H1 (cell line): ENCODE measurements at regions not wholly inside any gene's neighbourhood (a gene's known extent, or its start where the extent isn't known, plus 50 kb on each side); places are given as distances from the start of the nearest gene placed in this dataset.

Experiments used
- RBBP5 ChIP-seq: IDR thresholded peaks from 2 replicates; pipeline ENCODE4 v1.7.1; 2012; ENCODE audit warnings: low read depth, mild to moderate bottlenecking, inconsistent platforms, low read length, moderate library complexity, borderline replicate concordance
- TCF12 ChIP-seq: IDR thresholded peaks from 2 replicates; pipeline ENCODE4 v1.6.1; 2011; ENCODE audit warnings: low read depth, mild to moderate bottlenecking, low read length
- TF ChIP-seq, protein P1 (sequence below), 3 experiments: IDR thresholded peaks; 1 replicate in 2 of 3; 2 replicates in 1 of 3; pipeline versions ENCODE4 v1.5.1 to v1.6.1; 2011; ENCODE audit warnings: low read length in 3 of 3, mild to moderate bottlenecking in 3 of 3, inconsistent platforms in 2 of 3, low read depth in 1 of 3, moderate library complexity in 1 of 3; ENCODE audit not compliant: insufficient read depth in 1 of 3; ENCODE audit errors: control extremely low read depth in 1 of 3

DNA sequence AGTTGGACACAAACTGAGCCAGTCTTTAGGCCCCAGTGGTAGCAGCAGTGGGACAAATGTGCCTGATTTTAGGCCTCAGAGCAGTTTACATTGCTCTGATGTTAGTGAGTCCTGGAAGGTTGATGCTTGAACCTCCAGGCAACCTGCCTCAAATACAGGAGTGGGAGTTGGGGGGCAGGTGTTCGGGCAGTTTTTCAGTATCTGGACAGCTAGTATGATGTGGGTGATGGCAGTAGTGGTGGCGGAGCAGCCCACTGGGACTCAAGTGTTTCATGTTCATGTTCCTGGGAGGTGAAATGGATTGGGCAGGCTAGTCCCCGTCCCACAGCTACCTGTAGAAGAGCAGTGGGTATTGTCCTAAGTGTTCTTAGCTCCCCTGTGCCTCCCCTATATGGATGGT is 857.8 kb downstream of the JRKL start (continued):
- TF ChIP-seq, protein P1, sequence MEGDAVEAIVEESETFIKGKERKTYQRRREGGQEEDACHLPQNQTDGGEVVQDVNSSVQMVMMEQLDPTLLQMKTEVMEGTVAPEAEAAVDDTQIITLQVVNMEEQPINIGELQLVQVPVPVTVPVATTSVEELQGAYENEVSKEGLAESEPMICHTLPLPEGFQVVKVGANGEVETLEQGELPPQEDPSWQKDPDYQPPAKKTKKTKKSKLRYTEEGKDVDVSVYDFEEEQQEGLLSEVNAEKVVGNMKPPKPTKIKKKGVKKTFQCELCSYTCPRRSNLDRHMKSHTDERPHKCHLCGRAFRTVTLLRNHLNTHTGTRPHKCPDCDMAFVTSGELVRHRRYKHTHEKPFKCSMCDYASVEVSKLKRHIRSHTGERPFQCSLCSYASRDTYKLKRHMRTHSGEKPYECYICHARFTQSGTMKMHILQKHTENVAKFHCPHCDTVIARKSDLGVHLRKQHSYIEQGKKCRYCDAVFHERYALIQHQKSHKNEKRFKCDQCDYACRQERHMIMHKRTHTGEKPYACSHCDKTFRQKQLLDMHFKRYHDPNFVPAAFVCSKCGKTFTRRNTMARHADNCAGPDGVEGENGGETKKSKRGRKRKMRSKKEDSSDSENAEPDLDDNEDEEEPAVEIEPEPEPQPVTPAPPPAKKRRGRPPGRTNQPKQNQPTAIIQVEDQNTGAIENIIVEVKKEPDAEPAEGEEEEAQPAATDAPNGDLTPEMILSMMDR (IDR thresholded peaks at IDR 0.05; ENCODE audit: control extremely low read depth in 1 of 3, insufficient read depth in 1 of 3, low read depth in 1 of 3, low read length in 3 of 3), result no peak
- no peak for TF ChIP-seq RBBP5
- no peak for TF ChIP-seq TCF12
